ENCODE measurements at regions not wholly inside any gene's neighbourhood (a gene's known extent, or its start where the extent isn't known, plus 50 kb on each side); places are given as distances from the start of the nearest gene placed in this dataset.

DNA sequence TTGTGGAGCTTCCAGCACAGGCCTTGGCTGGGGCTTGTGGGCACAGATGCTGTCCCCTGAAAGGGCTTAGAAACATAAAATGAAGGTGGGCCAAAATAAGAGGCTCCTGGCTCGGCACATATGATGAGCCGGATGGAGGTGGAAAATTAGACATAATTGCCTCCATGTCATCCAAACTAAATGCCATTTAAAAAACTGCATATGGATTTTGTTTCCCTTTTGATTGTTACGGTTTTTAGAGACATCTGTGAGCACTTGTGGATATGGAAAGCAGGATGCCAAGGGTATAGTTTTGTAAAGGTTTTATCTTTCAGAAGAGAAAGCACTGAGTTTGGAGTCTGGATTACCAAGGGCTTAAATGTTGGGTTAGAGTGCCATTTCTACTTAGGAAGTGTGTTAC, 498.3 kb downstream of the RIT2 start:
- no peak for FAIRE-seq
- H3K4me2 ChIP-seq (ENCODE audit: control insufficient read depth, extremely low read depth, insufficient read depth, low read depth, low read length): no peak overlapping the region
- no peaks in the 10 kb centered on the region for H3K4me1 ChIP-seq (ENCODE audit: control insufficient read depth, extremely low read depth, insufficient read depth, low read length)
- H3K4me3 ChIP-seq (ENCODE audit: control insufficient read depth in 2 of 3, extremely low read depth in 1 of 3, insufficient read depth in 2 of 3, low read depth in 1 of 3, low read length in 3 of 3): no peak overlapping the region
- H3K36me3 ChIP-seq (ENCODE audit: control insufficient read depth in 2 of 2, extremely low read depth in 1 of 2, insufficient read depth in 2 of 2, low read length in 2 of 2): no peaks in the 10 kb centered on the region
- no peak overlapping the region for H3K9ac ChIP-seq (ENCODE audit: control insufficient read depth, extremely low read depth, insufficient read depth, low read length)
- no peak overlapping the region for H2AFZ ChIP-seq (ENCODE audit: control insufficient read depth, low read length)
- no peaks in the 10 kb centered on the region for H3K9me1 ChIP-seq (ENCODE audit: control insufficient read depth, extremely low read depth, insufficient read depth, low read length)
- dilution Hi-C loops (cut with MboI; ENCODE audit: extremely low pct_ligation_motif_present, low sequenced_read_pairs): no loop called here
- H3K27ac ChIP-seq (ENCODE audit: control insufficient read depth, insufficient read depth, low read length): no peak overlapping the region
- no peaks in the 10 kb centered on the region for H4K20me1 ChIP-seq (ENCODE audit: control insufficient read depth, extremely low read depth, insufficient read depth, low read length)
- TF ChIP-seq, protein P1, sequence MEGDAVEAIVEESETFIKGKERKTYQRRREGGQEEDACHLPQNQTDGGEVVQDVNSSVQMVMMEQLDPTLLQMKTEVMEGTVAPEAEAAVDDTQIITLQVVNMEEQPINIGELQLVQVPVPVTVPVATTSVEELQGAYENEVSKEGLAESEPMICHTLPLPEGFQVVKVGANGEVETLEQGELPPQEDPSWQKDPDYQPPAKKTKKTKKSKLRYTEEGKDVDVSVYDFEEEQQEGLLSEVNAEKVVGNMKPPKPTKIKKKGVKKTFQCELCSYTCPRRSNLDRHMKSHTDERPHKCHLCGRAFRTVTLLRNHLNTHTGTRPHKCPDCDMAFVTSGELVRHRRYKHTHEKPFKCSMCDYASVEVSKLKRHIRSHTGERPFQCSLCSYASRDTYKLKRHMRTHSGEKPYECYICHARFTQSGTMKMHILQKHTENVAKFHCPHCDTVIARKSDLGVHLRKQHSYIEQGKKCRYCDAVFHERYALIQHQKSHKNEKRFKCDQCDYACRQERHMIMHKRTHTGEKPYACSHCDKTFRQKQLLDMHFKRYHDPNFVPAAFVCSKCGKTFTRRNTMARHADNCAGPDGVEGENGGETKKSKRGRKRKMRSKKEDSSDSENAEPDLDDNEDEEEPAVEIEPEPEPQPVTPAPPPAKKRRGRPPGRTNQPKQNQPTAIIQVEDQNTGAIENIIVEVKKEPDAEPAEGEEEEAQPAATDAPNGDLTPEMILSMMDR (optimal IDR thresholded peaks at IDR 0.05 in 1 of 3, IDR thresholded peaks at IDR 0.05 in 1 of 3, conservative IDR thresholded peaks at IDR 0.05 in 1 of 3; ENCODE audit: extremely low read depth in 1 of 3, insufficient read depth in 2 of 3, low read length in 3 of 3): no peak
- no peak for TF ChIP-seq EZH2 (IDR thresholded peaks at IDR 0.05; ENCODE audit: low read length)
- DNase-seq (ENCODE audit: low read depth, low spot score): no peak
- no peaks in the 10 kb centered on the region for H3K27me3 ChIP-seq (ENCODE audit: control insufficient read depth, extremely low read depth, insufficient read depth, low read length)
- H3K9me3 ChIP-seq (ENCODE audit: control insufficient read depth, low read depth, low read length): no peaks in the 10 kb centered on the region
- H3K79me2 ChIP-seq (ENCODE audit: control insufficient read depth, insufficient read depth, low read length): no peaks in the 10 kb centered on the region

DNA sequence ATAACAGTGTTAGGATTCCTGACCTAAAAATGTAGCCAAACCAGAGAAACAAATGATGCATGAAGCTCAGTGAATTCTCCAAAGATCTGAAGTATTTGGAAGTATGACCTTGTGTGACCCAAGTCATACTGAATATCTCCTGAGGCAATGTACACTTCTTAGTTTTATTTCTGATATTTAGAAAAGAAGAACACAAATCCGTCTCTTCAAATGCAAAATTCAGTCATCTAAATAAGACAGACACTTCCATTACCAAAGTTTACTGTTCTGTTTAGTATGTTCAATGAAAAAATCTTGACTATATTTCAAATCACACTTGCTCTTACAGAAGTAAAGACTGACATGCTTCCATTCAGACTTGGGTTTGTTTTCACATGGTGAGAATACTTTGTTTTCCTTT, 495.7 kb downstream of the RIT2 start:
- no peaks in the 10 kb centered on the region for H3K9me3 ChIP-seq (ENCODE audit: control insufficient read depth, low read depth, low read length)
- no peaks in the 10 kb centered on the region for H3K27me3 ChIP-seq (ENCODE audit: control insufficient read depth, extremely low read depth, insufficient read depth, low read length)
- no peaks in the 10 kb centered on the region for H4K20me1 ChIP-seq (ENCODE audit: control insufficient read depth, extremely low read depth, insufficient read depth, low read length)
- no peak overlapping the region for H3K4me2 ChIP-seq (ENCODE audit: control insufficient read depth, extremely low read depth, insufficient read depth, low read depth, low read length)
- dilution Hi-C loops (cut with MboI; ENCODE audit: extremely low pct_ligation_motif_present, low sequenced_read_pairs): no loop called here
- H3K9ac ChIP-seq (ENCODE audit: control insufficient read depth, extremely low read depth, insufficient read depth, low read length): no peak overlapping the region
- DNase-seq (ENCODE audit: low read depth, low spot score) (no peak), FAIRE-seq (no peak)
- no peaks in the 10 kb centered on the region for H3K79me2 ChIP-seq (ENCODE audit: control insufficient read depth, insufficient read depth, low read length)
- no peak overlapping the region for H3K4me3 ChIP-seq (ENCODE audit: control insufficient read depth in 2 of 3, extremely low read depth in 1 of 3, insufficient read depth in 2 of 3, low read depth in 1 of 3, low read length in 3 of 3)
- H3K27ac ChIP-seq (ENCODE audit: control insufficient read depth, insufficient read depth, low read length): no peak overlapping the region
- H3K36me3 ChIP-seq (ENCODE audit: control insufficient read depth in 2 of 2, extremely low read depth in 1 of 2, insufficient read depth in 2 of 2, low read length in 2 of 2): no peaks in the 10 kb centered on the region
- H2AFZ ChIP-seq (ENCODE audit: control insufficient read depth, low read length): no peak overlapping the region
- no peak for TF ChIP-seq EZH2 (IDR thresholded peaks at IDR 0.05; ENCODE audit: low read length)
- TF ChIP-seq, protein P1 (optimal IDR thresholded peaks at IDR 0.05 in 1 of 3, IDR thresholded peaks at IDR 0.05 in 1 of 3, conservative IDR thresholded peaks at IDR 0.05 in 1 of 3; ENCODE audit: extremely low read depth in 1 of 3, insufficient read depth in 2 of 3, low read length in 3 of 3): no peak
- no peaks in the 10 kb centered on the region for H3K9me1 ChIP-seq (ENCODE audit: control insufficient read depth, extremely low read depth, insufficient read depth, low read length)
- no peaks in the 10 kb centered on the region for H3K4me1 ChIP-seq (ENCODE audit: control insufficient read depth, extremely low read depth, insufficient read depth, low read length)
